Smooth muscle cell (in vitro differentiated cells): ENCODE measurements at regions not wholly inside any gene's neighbourhood (a gene's known extent, or its start where the extent isn't known, plus 50 kb on each side); places are given as distances from the start of the nearest gene placed in this dataset.

Experiments used
- DNase-seq: peaks from one replicate; lab custom pipeline; 2025; ENCODE audit not compliant: unreplicated experiment; lab: John Stamatoyannopoulos, UW
- H2AFZ ChIP-seq: fragments of 200-600 bp; sonication (generic); 2 replicates; pipeline ENCODE4 v1.6.0; 2016; ENCODE audit warnings: antibody characterized with exemption, low read depth, mild to moderate bottlenecking
- H3F3A ChIP-seq: fragments of 200-600 bp; sonication (generic); 2 replicates; pipeline ENCODE4 v1.6.0; 2017; ENCODE audit warnings: antibody characterized with exemption, low read depth
- H3K27ac ChIP-seq: fragments of 200-600 bp; sonication (generic); 2 replicates; pipeline ENCODE4 v1.5.1; 2016; ENCODE audit warnings: low read depth, mild to moderate bottlenecking
- H3K27me3 ChIP-seq: fragments of 200-600 bp; sonication (generic); 2 replicates; pipeline ENCODE4 v1.6.1; 2016; ENCODE audit warnings: low read depth, mild to moderate bottlenecking
- H3K36me3 ChIP-seq: fragments of 200-600 bp; sonication (generic); 2 replicates; pipeline ENCODE4 v1.5.1; 2016; ENCODE audit warnings: low read depth
- H3K4me1 ChIP-seq: fragments of 200-600 bp; sonication (generic); 2 replicates; pipeline ENCODE4 v1.5.1; 2016; ENCODE audit warnings: low read depth
- H3K4me2 ChIP-seq: fragments of 200-600 bp; sonication (generic); 2 replicates; pipeline ENCODE4 v1.6.0; 2016; ENCODE audit warnings: mild to moderate bottlenecking
- H3K4me3 ChIP-seq: fragments of 200-600 bp; sonication (generic); 2 replicates; pipeline ENCODE4 v1.5.1; 2016; ENCODE audit warnings: mild to moderate bottlenecking
- H3K79me2 ChIP-seq: fragments of 200-600 bp; sonication (generic); 2 replicates; pipeline ENCODE4 v1.6.0; 2016; ENCODE audit warnings: low read depth, mild to moderate bottlenecking
- H3K9ac ChIP-seq: fragments of 200-600 bp; sonication (generic); 2 replicates; pipeline ENCODE4 v1.6.0; 2016; ENCODE audit warnings: low read depth
- H3K9me3 ChIP-seq: fragments of 200-600 bp; sonication (generic); replicated peaks from 2 replicates; pipeline ENCODE4 v1.5.1; 2016; ENCODE audit warnings: low read depth
- H4K20me1 ChIP-seq: fragments of 200-600 bp; sonication (generic); 2 replicates; pipeline ENCODE4 v1.6.0; 2016; ENCODE audit warnings: low read depth
- CTCF ChIP-seq: fragments of 200-600 bp; sonication (generic); IDR thresholded peaks from 2 replicates; pipeline ENCODE4 v1.5.1; 2017; ENCODE audit warnings: borderline replicate concordance, mild to moderate bottlenecking, antibody characterized with exemption; ENCODE audit not compliant: insufficient read depth, poor library complexity, severe bottlenecking
- WGBS: methylation state at CpG from one replicate; pipeline ENCODE4 v1.1.7; 2016; ENCODE audit warnings: low lambda C conversion rate; 5-methylcytosine and 5-hydroxymethylcytosine counted together

- no peaks in the 10 kb centered on the region for H3K4me1 ChIP-seq
- H3K9ac ChIP-seq, result no peak overlapping the region
- H3K4me3 ChIP-seq, result no peak overlapping the region
- DNase-seq, result no peak
- no peaks in the 10 kb centered on the region for H3K9me3 ChIP-seq
- H3K4me2 ChIP-seq, result no peak overlapping the region
- WGBS, result 81% methylated on average over 5 of the region's 5 CpGs
- no peak for TF ChIP-seq CTCF
- no peak overlapping the region for H3K27ac ChIP-seq
- no peaks in the 10 kb centered on the region for H3K36me3 ChIP-seq
- no peak overlapping the region for H2AFZ ChIP-seq
- no peaks in the 10 kb centered on the region for H3F3A ChIP-seq
- H3K27me3 ChIP-seq, result no peaks in the 10 kb centered on the region
- H4K20me1 ChIP-seq, result no peaks in the 10 kb centered on the region
- no peaks in the 10 kb centered on the region for H3K79me2 ChIP-seq
Observed at GRCh38 chr17:11006530-11006929, 168.6 kb upstream of the PIRT start.

GRCh38 chr17:11005940-11006339, 168.1 kb upstream of the PIRT start:
- no peak for TF ChIP-seq CTCF
- no peaks in the 10 kb centered on the region for H4K20me1 ChIP-seq
- no peaks in the 10 kb centered on the region for H3K36me3 ChIP-seq
- H3K4me1 ChIP-seq, result no peaks in the 10 kb centered on the region
- H2AFZ ChIP-seq, result no peak overlapping the region
- H3K79me2 ChIP-seq, result no peaks in the 10 kb centered on the region
- H3K4me2 ChIP-seq, result no peak overlapping the region
- H3F3A ChIP-seq, result no peaks in the 10 kb centered on the region
- no peaks in the 10 kb centered on the region for H3K9me3 ChIP-seq
- H3K27ac ChIP-seq, result no peak overlapping the region
- H3K4me3 ChIP-seq, result no peak overlapping the region
- DNase-seq, result no peak
- no peak overlapping the region for H3K9ac ChIP-seq
- 83% methylated on average over 8 of the region's 8 CpGs for WGBS
- H3K27me3 ChIP-seq, result no peaks in the 10 kb centered on the region

GRCh38 chr17:11002417-11002816, 164.5 kb upstream of the PIRT start:
- DNase-seq, result no peak
- no peaks in the 10 kb centered on the region for H3K27me3 ChIP-seq
- H3K9ac ChIP-seq, result no peak overlapping the region
- H3K4me1 ChIP-seq, result no peaks in the 10 kb centered on the region
- 92% methylated on average over 2 of the region's 2 CpGs for WGBS
- no peaks in the 10 kb centered on the region for H3K9me3 ChIP-seq
- no peak overlapping the region for H2AFZ ChIP-seq
- H3K4me2 ChIP-seq, result no peak overlapping the region
- no peaks in the 10 kb centered on the region for H3K79me2 ChIP-seq
- no peak for TF ChIP-seq CTCF
- H3F3A ChIP-seq, result no peaks in the 10 kb centered on the region
- no peaks in the 10 kb centered on the region for H3K36me3 ChIP-seq
- no peaks in the 10 kb centered on the region for H4K20me1 ChIP-seq
- H3K4me3 ChIP-seq, result no peak overlapping the region
- H3K27ac ChIP-seq, result no peak overlapping the region

- H3K79me2 ChIP-seq, result no peaks in the 10 kb centered on the region
- H3K27ac ChIP-seq, result no peak overlapping the region
- no peak overlapping the region for H3K4me3 ChIP-seq
- DNase-seq, result no peak
- no peaks in the 10 kb centered on the region for H4K20me1 ChIP-seq
- H3K4me2 ChIP-seq, result no peak overlapping the region
- WGBS, result 78% methylated on average over 4 of the region's 4 CpGs
- no peak for TF ChIP-seq CTCF
- no peak overlapping the region for H3K9ac ChIP-seq
- H2AFZ ChIP-seq, result no peak overlapping the region
- no peaks in the 10 kb centered on the region for H3K36me3 ChIP-seq
- H3K27me3 ChIP-seq, result no peaks in the 10 kb centered on the region
- no peaks in the 10 kb centered on the region for H3F3A ChIP-seq
- H3K4me1 ChIP-seq, result no peaks in the 10 kb centered on the region
- H3K9me3 ChIP-seq, result no peaks in the 10 kb centered on the region
Observed at GRCh38 chr17:11001651-11002050, 163.8 kb upstream of the PIRT start.
